HepG2 (cell line): ENCODE measurements at regions not wholly inside any gene's neighbourhood (a gene's known extent, or its start where the extent isn't known, plus 50 kb on each side); places are given as distances from the start of the nearest gene placed in this dataset.
A peak's percentile ranks its signal among the peaks of the same experiment; 100 is the strongest.

Experiments
- ATAC-seq: fragments of 200-7000 bp; cut with Tn5 transposase; 3 replicates; pipeline ENCODE4 v1.9.1; 2020; ENCODE audit warnings: mild to moderate bottlenecking, moderate library complexity
- BruUV-seq: library from RNA; stranded (reverse); fragments of 400-500 nt; replicated peaks from 2 replicates; lab custom pipeline; 2021; lab: Mats Ljungman, UMichigan
- CTCF ChIA-PET: fragments of 300-600 bp; formaldehyde crosslinking; extraction: SDS; loops from one replicate; lab custom pipeline; 2021; ENCODE audit warnings: low total read pairs, inconsistent platforms, low intra/inter-chr PET ratio; lab: Yijun Ruan, JAX
- POLR2A ChIA-PET: fragments of 350-600 bp; sonication (Branson Sonifier 250); formaldehyde crosslinking; loops from one replicate; lab custom pipeline; 2020; ENCODE audit warnings: antibody characterized with exemption, inconsistent platforms; lab: Yijun Ruan, JAX
- DNase-seq: peaks from one replicate; pipeline ENCODE4 v3.0.0-alpha.2; 2015; ENCODE audit warnings: low spot score
- FAIRE-seq: peaks from 3 replicates; lab custom pipeline; 2011; peaks lifted over from hg19 to GRCh38; lab: Jason Lieb, UNC
- H2AFZ ChIP-seq: one replicate; pipeline ENCODE4 v1.6.1; 2011; ENCODE audit warnings: low read length, inconsistent platforms
- H3K27ac ChIP-seq: fragments of 300-600 bp; 3 replicates; pipeline ENCODE4 v1.8.0; 2011; ENCODE audit warnings: mixed run types, mild to moderate bottlenecking, mixed read lengths, low read length, inconsistent platforms; ENCODE audit not compliant: insufficient read depth; ENCODE audit errors: extremely low read length
- H3K27me3 ChIP-seq, 2 experiments: fragments of 200-600 bp in 1 of 2; 2 replicates in 1 of 2; 3 replicates in 1 of 2; pipeline versions ENCODE4 v1.6.0 to v1.8.0; 2011; ENCODE audit warnings: low read length in 2 of 2, mild to moderate bottlenecking in 2 of 2, moderate library complexity in 2 of 2, inconsistent platforms in 1 of 2; ENCODE audit not compliant: insufficient read depth in 2 of 2, control insufficient read depth in 1 of 2
- H3K36me3 ChIP-seq, 2 experiments: fragments of 200-600 bp in 1 of 2; replicated peaks in 1 of 2; 2 replicates in 1 of 2; 3 replicates in 1 of 2; pipeline versions ENCODE4 v1.5.1 to v1.8.0; 2011; ENCODE audit warnings: low read length in 2 of 2, inconsistent platforms in 1 of 2; ENCODE audit not compliant: insufficient read depth in 2 of 2, control insufficient read depth in 1 of 2
- H3K4me1 ChIP-seq: 2 replicates; pipeline ENCODE4 v1.5.1; 2012; ENCODE audit warnings: low read length, inconsistent platforms; ENCODE audit not compliant: insufficient read depth
- H3K4me2 ChIP-seq: 2 replicates; pipeline ENCODE4 v1.6.0; 2011; ENCODE audit warnings: low read depth, low read length, inconsistent platforms
- H3K4me3 ChIP-seq, 3 experiments: fragments of 200-600 bp in 1 of 3; sonication (generic), shearing (Covaris generic) in 1 of 3; replicated peaks in 1 of 3; 2 replicates each; pipeline ENCODE4 v1.5.1; 2011 to 2016; ENCODE audit warnings: low read length in 3 of 3, inconsistent platforms in 2 of 3, low read depth in 2 of 3, mild to moderate bottlenecking in 2 of 3, control low read depth in 1 of 3, mixed read lengths in 1 of 3; ENCODE audit not compliant: insufficient read depth in 1 of 3
- H3K79me2 ChIP-seq: one replicate; pipeline ENCODE4 v1.6.1; 2011; ENCODE audit warnings: low read length, inconsistent platforms; ENCODE audit not compliant: insufficient read depth
- H3K9ac ChIP-seq: 2 replicates; pipeline ENCODE4 v1.6.0; 2011; ENCODE audit warnings: mild to moderate bottlenecking, low read depth, low read length, inconsistent platforms; ENCODE audit not compliant: insufficient read depth
- H3K9me3 ChIP-seq: 2 replicates; pipeline ENCODE4 v1.5.1; 2012; ENCODE audit warnings: mild to moderate bottlenecking, low read length
- H4K20me1 ChIP-seq: 2 replicates; pipeline ENCODE4 v1.6.0; 2011; ENCODE audit warnings: inconsistent platforms, mild to moderate bottlenecking, low read length, moderate library complexity; ENCODE audit not compliant: insufficient read depth
- CEBPB ChIP-seq: IDR thresholded peaks from 2 replicates; pipeline ENCODE4 v1.6.1; 2011; ENCODE audit warnings: low read depth, low read length, improper control_type of control experiment, borderline replicate concordance
- CEBPG ChIP-seq: IDR thresholded peaks from 2 replicates; pipeline ENCODE4 v1.6.1; 2016
- CHCHD3 ChIP-seq: sonication (generic); formaldehyde crosslinking; IDR thresholded peaks from 2 replicates; pipeline ENCODE4 v1.8.0; 2022; ENCODE audit warnings: mild to moderate bottlenecking, missing genetic modification reagents, moderate library complexity
- HDAC2 ChIP-seq: sonication (generic); formaldehyde crosslinking; IDR thresholded peaks from 2 replicates; pipeline ENCODE4 v1.4.0; 2020; ENCODE audit warnings: missing genetic modification reagents
- TCF7L2 ChIP-seq: IDR thresholded peaks from 2 replicates; pipeline ENCODE4 v1.6.1; 2011; ENCODE audit warnings: mild to moderate bottlenecking, low read depth, low read length, moderate library complexity
- ZFP41 ChIP-seq: sonication (generic); formaldehyde crosslinking; IDR thresholded peaks from 2 replicates; pipeline ENCODE4 v1.4.0; 2020; ENCODE audit warnings: mild to moderate bottlenecking, missing genetic modification reagents, borderline replicate concordance
- ZNF224 ChIP-seq: sonication (generic); formaldehyde crosslinking; IDR thresholded peaks from 2 replicates; pipeline ENCODE4 v1.5.0; 2020; ENCODE audit warnings: mild to moderate bottlenecking, missing genetic modification reagents
- ZNF678 ChIP-seq: sonication (generic); formaldehyde crosslinking; IDR thresholded peaks from 2 replicates; pipeline ENCODE4 v1.4.0; 2020; ENCODE audit warnings: mild to moderate bottlenecking, missing genetic modification reagents
- ZNF775 ChIP-seq: sonication (generic); formaldehyde crosslinking; IDR thresholded peaks from 2 replicates; pipeline ENCODE4 v1.4.0; 2020; ENCODE audit warnings: missing genetic modification reagents, mild to moderate bottlenecking, moderate library complexity, borderline replicate concordance
- WGBS: methylation state at CpG from one replicate; pipeline ENCODE4 v1.1.6; 2017; ENCODE audit warnings: low lambda C conversion rate; 5-methylcytosine and 5-hydroxymethylcytosine counted together
- in situ Hi-C: cut with HindIII; loops from 2 replicates; pipeline ENCODE4 v1.10.0; 2017; ENCODE audit warnings: low pct_unique_long_range_greater_than_20kb; ENCODE audit not compliant: extremely low pct_ligation_motif_present
- intact Hi-C: fragments of 100-400 bp; cut with micrococcal nuclease; formaldehyde crosslinking; loops from one replicate; pipeline ENCODE4 v1.10.0; 2022; ENCODE audit not compliant: unreplicated experiment
- TF ChIP-seq, protein P1 (sequence below), 2 experiments: fragments of 450-650 bp in 1 of 2; sonication (generic) in 1 of 2; formaldehyde crosslinking; IDR thresholded peaks; 2 replicates each; pipeline versions ENCODE4 v1.5.0 to v1.8.0; 2020 to 2022; ENCODE audit warnings: mild to moderate bottlenecking in 1 of 2, missing genetic modification reagents in 1 of 2
- TF ChIP-seq, protein P2 (sequence below): sonication (generic); formaldehyde crosslinking; IDR thresholded peaks from 2 replicates; pipeline ENCODE4 v1.8.0; 2022; ENCODE audit warnings: missing genetic modification reagents, mild to moderate bottlenecking, borderline replicate concordance
- TF ChIP-seq, protein P3 (sequence below): sonication (generic); formaldehyde crosslinking; IDR thresholded peaks from 2 replicates; pipeline ENCODE4 v1.9.0; 2022; ENCODE audit warnings: missing genetic modification reagents, mild to moderate bottlenecking, borderline replicate concordance
- TF ChIP-seq, protein P4 (sequence below): sonication (generic); formaldehyde crosslinking; conservative IDR thresholded peaks from 2 replicates; pipeline ENCODE4 v1.4.0; 2020; ENCODE audit warnings: missing genetic modification reagents

DNA sequence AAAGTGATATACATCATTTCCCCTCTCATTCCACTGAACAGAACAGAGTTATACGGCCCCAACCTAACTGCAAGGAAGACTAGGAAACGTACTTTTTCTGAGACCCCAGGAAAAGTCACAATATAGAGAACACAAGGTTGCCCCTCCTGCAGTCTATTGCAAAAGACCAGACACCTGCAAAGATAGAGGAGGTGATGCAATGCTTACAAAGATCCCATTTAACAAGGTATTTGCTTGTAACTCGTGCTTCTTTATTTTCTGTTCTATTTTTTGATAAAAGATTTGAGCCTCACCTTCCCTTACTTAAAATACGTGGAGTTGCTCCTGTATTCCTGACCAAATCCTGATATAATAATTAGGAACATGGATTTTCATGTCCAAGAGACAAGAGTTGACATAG, 793.0 kb upstream of the ID2 start:
- 6% methylated on average over 4 of the region's 4 CpGs for WGBS
- no peak for DNase-seq
- H3K4me3 ChIP-seq = no peak overlapping the region
- in situ Hi-C loops = no loop called here
- H3K36me3 ChIP-seq = no peaks in the 10 kb centered on the region
- no peaks in the 10 kb centered on the region for H4K20me1 ChIP-seq
- peaks cover 11% of the 10 kb centered on the region; the same call in 1 of the 2 replicates for H3K4me1 ChIP-seq
- TF ChIP-seq, protein P1, sequence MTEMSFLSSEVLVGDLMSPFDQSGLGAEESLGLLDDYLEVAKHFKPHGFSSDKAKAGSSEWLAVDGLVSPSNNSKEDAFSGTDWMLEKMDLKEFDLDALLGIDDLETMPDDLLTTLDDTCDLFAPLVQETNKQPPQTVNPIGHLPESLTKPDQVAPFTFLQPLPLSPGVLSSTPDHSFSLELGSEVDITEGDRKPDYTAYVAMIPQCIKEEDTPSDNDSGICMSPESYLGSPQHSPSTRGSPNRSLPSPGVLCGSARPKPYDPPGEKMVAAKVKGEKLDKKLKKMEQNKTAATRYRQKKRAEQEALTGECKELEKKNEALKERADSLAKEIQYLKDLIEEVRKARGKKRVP (CRISPR knock-in tag; IDR thresholded peaks at IDR 0.05) = peak in 1 of 2 experiments; percentile 52; a peak in 1 of 4 replicates
- no peak for TF ChIP-seq CHCHD3 (CRISPR knock-in tag)
- 0 out of 2 replicates have a peak, but pooled peaks have one; percentile 42 for TF ChIP-seq CEBPG (CRISPR knock-in tag)
- TF ChIP-seq CEBPB = peak; percentile 62; the same call in 1 of the 2 replicates
- ChIA-PET POLR2A (no interaction called here), CTCF (no interaction called here)
- H3K9ac ChIP-seq = no peak overlapping the region
- BruUV-seq = no TSS peak
- no peak for FAIRE-seq
- no peak overlapping the region for H3K27ac ChIP-seq
- no peak for ATAC-seq
- no peaks in the 10 kb centered on the region for H3K27me3 ChIP-seq
- no peak overlapping the region for H2AFZ ChIP-seq
- H3K4me2 ChIP-seq = no peak overlapping the region
- no peaks in the 10 kb centered on the region for H3K79me2 ChIP-seq
- no peaks in the 10 kb centered on the region for H3K9me3 ChIP-seq
- intact Hi-C loops = loop anchor here (5.0 kb wide), 1 partner anchor 33 kb away; no protein-coding TSS in a partner anchor

DNA sequence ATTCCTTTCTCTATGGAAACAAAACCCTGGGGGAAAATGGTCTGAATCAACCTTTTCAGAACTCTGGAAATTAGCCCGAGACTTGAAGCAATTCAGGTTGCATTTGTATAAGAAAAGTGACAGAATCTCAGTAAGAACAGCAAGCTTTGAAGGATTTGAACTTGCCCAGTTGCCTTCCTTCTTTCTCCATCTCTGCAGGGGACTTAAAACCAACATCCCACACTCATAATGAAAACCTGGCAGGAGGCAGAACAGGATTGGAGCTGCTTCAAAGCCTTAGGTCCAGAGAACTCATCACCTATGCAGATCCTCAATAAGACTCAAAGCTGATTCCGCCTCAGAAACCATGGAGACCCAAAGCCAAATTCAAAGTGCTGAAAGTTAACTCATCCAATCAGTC, 790.5 kb upstream of the ID2 start:
- intact Hi-C loops = no loop called here
- Histone ChIP-seq H2AFZ (no peak overlapping the region), H3K36me3 (no peaks in the 10 kb centered on the region), H3K27me3 (no peaks in the 10 kb centered on the region; a peak in 1 of 5 replicates), H3K4me2 (no peak overlapping the region), H3K27ac (no peak overlapping the region), H3K79me2 (no peaks in the 10 kb centered on the region), H4K20me1 (no peaks in the 10 kb centered on the region), H3K9ac (no peak overlapping the region), H3K4me3 (no peak overlapping the region), H3K4me1 (peaks cover 11% of the 10 kb centered on the region; the same call in 1 of the 2 replicates), H3K9me3 (no peaks in the 10 kb centered on the region)
- DNase-seq (no peak), FAIRE-seq (no peak), ATAC-seq (no peak)
- TF ChIP-seq ZNF224 (CRISPR knock-in tag) = no peak
- TF ChIP-seq CEBPB = no peak
- TF ChIP-seq ZNF775 (CRISPR knock-in tag) = no peak
- TF ChIP-seq ZFP41 (CRISPR knock-in tag) = no peak
- no peak for TF ChIP-seq TCF7L2
- no peak for TF ChIP-seq ZNF678 (CRISPR knock-in tag)
- TF ChIP-seq HDAC2 = no peak
- TF ChIP-seq, protein P2, sequence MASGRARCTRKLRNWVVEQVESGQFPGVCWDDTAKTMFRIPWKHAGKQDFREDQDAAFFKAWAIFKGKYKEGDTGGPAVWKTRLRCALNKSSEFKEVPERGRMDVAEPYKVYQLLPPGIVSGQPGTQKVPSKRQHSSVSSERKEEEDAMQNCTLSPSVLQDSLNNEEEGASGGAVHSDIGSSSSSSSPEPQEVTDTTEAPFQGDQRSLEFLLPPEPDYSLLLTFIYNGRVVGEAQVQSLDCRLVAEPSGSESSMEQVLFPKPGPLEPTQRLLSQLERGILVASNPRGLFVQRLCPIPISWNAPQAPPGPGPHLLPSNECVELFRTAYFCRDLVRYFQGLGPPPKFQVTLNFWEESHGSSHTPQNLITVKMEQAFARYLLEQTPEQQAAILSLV (CRISPR knock-in tag) = no peak
- TF ChIP-seq, protein P3, sequence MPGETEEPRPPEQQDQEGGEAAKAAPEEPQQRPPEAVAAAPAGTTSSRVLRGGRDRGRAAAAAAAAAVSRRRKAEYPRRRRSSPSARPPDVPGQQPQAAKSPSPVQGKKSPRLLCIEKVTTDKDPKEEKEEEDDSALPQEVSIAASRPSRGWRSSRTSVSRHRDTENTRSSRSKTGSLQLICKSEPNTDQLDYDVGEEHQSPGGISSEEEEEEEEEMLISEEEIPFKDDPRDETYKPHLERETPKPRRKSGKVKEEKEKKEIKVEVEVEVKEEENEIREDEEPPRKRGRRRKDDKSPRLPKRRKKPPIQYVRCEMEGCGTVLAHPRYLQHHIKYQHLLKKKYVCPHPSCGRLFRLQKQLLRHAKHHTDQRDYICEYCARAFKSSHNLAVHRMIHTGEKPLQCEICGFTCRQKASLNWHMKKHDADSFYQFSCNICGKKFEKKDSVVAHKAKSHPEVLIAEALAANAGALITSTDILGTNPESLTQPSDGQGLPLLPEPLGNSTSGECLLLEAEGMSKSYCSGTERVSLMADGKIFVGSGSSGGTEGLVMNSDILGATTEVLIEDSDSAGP (CRISPR knock-in tag) = no peak
- TF ChIP-seq, protein P4, sequence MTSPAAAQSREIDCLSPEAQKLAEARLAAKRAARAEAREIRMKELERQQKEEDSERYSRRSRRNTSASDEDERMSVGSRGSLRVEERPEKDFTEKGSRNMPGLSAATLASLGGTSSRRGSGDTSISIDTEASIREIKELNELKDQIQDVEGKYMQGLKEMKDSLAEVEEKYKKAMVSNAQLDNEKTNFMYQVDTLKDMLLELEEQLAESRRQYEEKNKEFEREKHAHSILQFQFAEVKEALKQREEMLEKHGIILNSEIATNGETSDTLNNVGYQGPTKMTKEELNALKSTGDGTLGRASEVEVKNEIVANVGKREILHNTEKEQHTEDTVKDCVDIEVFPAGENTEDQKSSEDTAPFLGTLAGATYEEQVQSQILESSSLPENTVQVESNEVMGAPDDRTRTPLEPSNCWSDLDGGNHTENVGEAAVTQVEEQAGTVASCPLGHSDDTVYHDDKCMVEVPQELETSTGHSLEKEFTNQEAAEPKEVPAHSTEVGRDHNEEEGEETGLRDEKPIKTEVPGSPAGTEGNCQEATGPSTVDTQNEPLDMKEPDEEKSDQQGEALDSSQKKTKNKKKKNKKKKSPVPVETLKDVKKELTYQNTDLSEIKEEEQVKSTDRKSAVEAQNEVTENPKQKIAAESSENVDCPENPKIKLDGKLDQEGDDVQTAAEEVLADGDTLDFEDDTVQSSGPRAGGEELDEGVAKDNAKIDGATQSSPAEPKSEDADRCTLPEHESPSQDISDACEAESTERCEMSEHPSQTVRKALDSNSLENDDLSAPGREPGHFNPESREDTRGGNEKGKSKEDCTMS (CRISPR knock-in tag) = no peak
- in situ Hi-C loops = no loop called here
- POLR2A ChIA-PET = no interaction called here
- 27% methylated on average over 2 of the region's 2 CpGs for WGBS
- CTCF ChIA-PET = no interaction called here
- no TSS peak for BruUV-seq
